ENCODE measurements at regions not wholly inside any gene's neighbourhood (a gene's known extent, or its start where the extent isn't known, plus 50 kb on each side); places are given as distances from the start of the nearest gene placed in this dataset.

DNA sequence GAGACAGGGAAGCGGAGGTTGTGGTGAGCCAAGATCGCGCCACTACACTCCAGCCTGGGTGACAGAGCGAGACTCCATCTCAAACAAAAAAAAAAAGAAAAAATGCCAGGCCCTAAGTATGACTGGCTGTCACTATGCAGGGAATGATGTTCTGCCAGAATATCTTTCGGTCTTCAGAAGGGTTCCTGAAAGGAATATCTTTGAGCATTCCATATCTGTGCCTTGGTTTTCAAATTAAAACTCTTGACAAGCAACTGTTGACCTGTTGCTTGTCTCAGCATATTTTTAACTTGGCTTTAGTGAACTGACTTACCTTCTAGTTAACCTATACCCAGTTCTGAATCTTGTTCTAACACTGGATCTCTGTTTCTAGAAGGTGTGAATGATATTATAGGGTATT is 953.2 kb upstream of the FAM98A start:
- no peak overlapping the region for H3K4me3 ChIP-seq
- DNase-seq: no peak
- no peak overlapping the region for H3K27ac ChIP-seq
- no peaks in the 10 kb centered on the region for H3K79me2 ChIP-seq (ENCODE audit: low read depth)
- no peak overlapping the region for H2AFZ ChIP-seq
- intact Hi-C loops (cut with micrococcal nuclease; ENCODE audit: unreplicated experiment): no loop called here
- H3K27me3 ChIP-seq (ENCODE audit: insufficient read depth, low read depth): no peaks in the 10 kb centered on the region
- BruUV-seq (replicated peaks): no TSS peak
- no peaks in the 10 kb centered on the region for H3K36me3 ChIP-seq (ENCODE audit: low read depth)
- H3F3A ChIP-seq (ENCODE audit: insufficient read depth, low read depth): no peaks in the 10 kb centered on the region
- ChIA-PET CTCF (no interaction called here), POLR2A (ENCODE audit: unreplicated experiment) (no interaction called here)
- no peak for TF ChIP-seq EZH2 (IDR thresholded peaks at IDR 0.05; ENCODE audit: low read depth)
- TF ChIP-seq, protein P1, sequence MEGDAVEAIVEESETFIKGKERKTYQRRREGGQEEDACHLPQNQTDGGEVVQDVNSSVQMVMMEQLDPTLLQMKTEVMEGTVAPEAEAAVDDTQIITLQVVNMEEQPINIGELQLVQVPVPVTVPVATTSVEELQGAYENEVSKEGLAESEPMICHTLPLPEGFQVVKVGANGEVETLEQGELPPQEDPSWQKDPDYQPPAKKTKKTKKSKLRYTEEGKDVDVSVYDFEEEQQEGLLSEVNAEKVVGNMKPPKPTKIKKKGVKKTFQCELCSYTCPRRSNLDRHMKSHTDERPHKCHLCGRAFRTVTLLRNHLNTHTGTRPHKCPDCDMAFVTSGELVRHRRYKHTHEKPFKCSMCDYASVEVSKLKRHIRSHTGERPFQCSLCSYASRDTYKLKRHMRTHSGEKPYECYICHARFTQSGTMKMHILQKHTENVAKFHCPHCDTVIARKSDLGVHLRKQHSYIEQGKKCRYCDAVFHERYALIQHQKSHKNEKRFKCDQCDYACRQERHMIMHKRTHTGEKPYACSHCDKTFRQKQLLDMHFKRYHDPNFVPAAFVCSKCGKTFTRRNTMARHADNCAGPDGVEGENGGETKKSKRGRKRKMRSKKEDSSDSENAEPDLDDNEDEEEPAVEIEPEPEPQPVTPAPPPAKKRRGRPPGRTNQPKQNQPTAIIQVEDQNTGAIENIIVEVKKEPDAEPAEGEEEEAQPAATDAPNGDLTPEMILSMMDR (conservative IDR thresholded peaks at IDR 0.05): no peak
- no peaks in the 10 kb centered on the region for H4K20me1 ChIP-seq (ENCODE audit: insufficient read depth)
- no peaks in the 10 kb centered on the region for H3K9me2 ChIP-seq (ENCODE audit: insufficient read depth)
- no peak overlapping the region for H3K4me2 ChIP-seq
- no peaks in the 10 kb centered on the region for H3K4me1 ChIP-seq (replicated peaks; ENCODE audit: insufficient read depth)
- no peaks in the 10 kb centered on the region for H3K9me3 ChIP-seq (ENCODE audit: insufficient read depth, low read depth)

DNA sequence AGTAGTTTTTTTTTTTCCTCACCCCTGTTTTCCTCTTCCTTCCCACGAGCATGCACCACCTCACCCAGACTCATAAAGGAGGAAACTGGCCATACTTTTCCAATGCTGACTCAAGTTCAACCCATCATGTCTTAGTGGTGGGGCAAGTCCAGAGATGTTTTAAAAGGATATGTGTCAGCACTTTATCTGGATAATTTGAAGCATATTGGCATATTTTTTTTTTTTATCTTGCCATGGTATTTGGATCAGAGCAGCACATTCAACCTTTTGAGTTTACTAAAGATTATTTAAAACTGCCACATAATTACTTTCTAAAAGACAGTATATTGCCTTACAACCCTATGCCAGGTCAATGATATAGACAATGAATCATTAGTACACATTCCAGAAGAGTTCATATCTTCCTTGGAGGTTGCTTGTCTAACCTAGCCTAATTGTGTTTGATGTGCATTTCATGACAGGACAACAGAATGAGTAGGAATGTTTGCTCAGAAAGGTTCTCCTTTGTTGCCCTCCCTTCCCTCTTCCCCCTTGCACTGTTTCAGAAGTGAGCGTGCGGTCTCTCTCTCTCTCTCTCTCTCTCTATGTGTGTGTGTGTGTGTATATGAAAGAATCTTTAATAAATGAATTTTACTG is 950.7 kb upstream of the FAM98A start:
- TF ChIP-seq EZH2 (IDR thresholded peaks at IDR 0.05; ENCODE audit: low read depth): no peak
- TF ChIP-seq, protein P1 (conservative IDR thresholded peaks at IDR 0.05): no peak
- H2AFZ ChIP-seq: no peak overlapping the region
- H3K27ac ChIP-seq: no peak overlapping the region

DNA sequence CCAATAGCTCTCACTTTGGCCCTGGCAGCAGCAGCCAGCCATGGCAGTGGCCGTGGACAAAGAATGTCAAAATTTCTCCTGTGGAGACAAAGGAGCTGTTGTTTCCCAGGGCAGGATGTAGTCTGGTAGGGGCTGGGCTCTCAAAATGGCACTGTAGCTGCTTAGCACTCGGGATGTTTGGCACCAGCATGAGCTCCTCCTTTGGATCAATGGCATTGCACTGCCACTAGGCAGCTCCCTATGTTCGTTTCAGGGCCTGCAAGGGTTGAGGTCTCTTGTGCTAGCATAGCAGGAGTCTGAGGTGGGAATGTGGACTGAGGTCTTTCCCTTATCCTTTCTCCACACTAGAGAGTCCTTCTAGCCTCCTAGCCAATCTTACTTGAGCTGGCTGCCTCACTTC is 948.8 kb upstream of the FAM98A start:
- no TSS peak for BruUV-seq (replicated peaks)
- no peak overlapping the region for H2AFZ ChIP-seq

More for the DNA sequence above, 950.7 kb upstream of the FAM98A start:
- Histone ChIP-seq H3K9me2 (ENCODE audit: insufficient read depth) (no peaks in the 10 kb centered on the region), H3K36me3 (ENCODE audit: low read depth) (no peaks in the 10 kb centered on the region), H3K4me2 (no peak overlapping the region), H3K9me3 (ENCODE audit: insufficient read depth, low read depth) (no peaks in the 10 kb centered on the region), H3K4me1 (replicated peaks; ENCODE audit: insufficient read depth) (no peaks in the 10 kb centered on the region), H3K4me3 (no peak overlapping the region), H3K27me3 (ENCODE audit: insufficient read depth, low read depth) (no peaks in the 10 kb centered on the region), H4K20me1 (ENCODE audit: insufficient read depth) (no peaks in the 10 kb centered on the region), H3F3A (ENCODE audit: insufficient read depth, low read depth) (no peaks in the 10 kb centered on the region), H3K79me2 (ENCODE audit: low read depth) (no peaks in the 10 kb centered on the region)
- ChIA-PET CTCF (no interaction called here), POLR2A (ENCODE audit: unreplicated experiment) (no interaction called here)
- intact Hi-C loops (cut with micrococcal nuclease; ENCODE audit: unreplicated experiment): no loop called here
- DNase-seq: no peak
- BruUV-seq (replicated peaks): no TSS peak

More for the DNA sequence above, 948.8 kb upstream of the FAM98A start:
- Histone ChIP-seq H3K36me3 (ENCODE audit: low read depth) (no peaks in the 10 kb centered on the region), H3F3A (ENCODE audit: insufficient read depth, low read depth) (no peaks in the 10 kb centered on the region), H3K4me3 (no peak overlapping the region), H3K79me2 (ENCODE audit: low read depth) (no peaks in the 10 kb centered on the region), H4K20me1 (ENCODE audit: insufficient read depth) (no peaks in the 10 kb centered on the region), H3K4me1 (replicated peaks; ENCODE audit: insufficient read depth) (no peaks in the 10 kb centered on the region), H3K4me2 (no peak overlapping the region), H3K27ac (no peak overlapping the region), H3K27me3 (ENCODE audit: insufficient read depth, low read depth) (no peaks in the 10 kb centered on the region), H3K9me3 (ENCODE audit: insufficient read depth, low read depth) (no peaks in the 10 kb centered on the region), H3K9me2 (ENCODE audit: insufficient read depth) (no peaks in the 10 kb centered on the region)
- intact Hi-C loops (cut with micrococcal nuclease; ENCODE audit: unreplicated experiment): no loop called here
- DNase-seq: no peak
- ChIA-PET POLR2A (ENCODE audit: unreplicated experiment) (no interaction called here), CTCF (no interaction called here)
- no peak for TF ChIP-seq EZH2 (IDR thresholded peaks at IDR 0.05; ENCODE audit: low read depth)
- TF ChIP-seq, protein P1 (conservative IDR thresholded peaks at IDR 0.05): no peak

Measured in PC-9 (cell line).